Neural cell (in vitro differentiated cells): ENCODE measurements at regions not wholly inside any gene's neighbourhood (a gene's known extent, or its start where the extent isn't known, plus 50 kb on each side); places are given as distances from the start of the nearest gene placed in this dataset.

ENCODE experiments used
- H2AFZ ChIP-seq: fragments of 200-600, 300-800 bp; sonication (generic), shearing (Covaris generic); 2 replicates; pipeline ENCODE4 v1.6.0; 2014; ENCODE audit warnings: low read depth, mild to moderate bottlenecking, antibody characterized with exemption, low read length, moderate library complexity
- H3F3A ChIP-seq: fragments of 200-600 bp; shearing (Covaris generic); 2 replicates; pipeline ENCODE4 v1.6.1; 2016; ENCODE audit warnings: mild to moderate bottlenecking, moderate library complexity, mixed read lengths, antibody characterized with exemption, low read length; ENCODE audit not compliant: insufficient read depth, poor library complexity, severe bottlenecking
- H3K27ac ChIP-seq: fragments of 200-600, 300-800 bp; sonication (generic), shearing (Covaris generic); 2 replicates; pipeline ENCODE4 v1.5.1; 2014; ENCODE audit warnings: mild to moderate bottlenecking, low read length, moderate library complexity
- H3K27me3 ChIP-seq: fragments of 300-800, 200-600 bp; sonication (generic), shearing (Covaris generic); 2 replicates; pipeline ENCODE4 v1.6.0; 2014; ENCODE audit warnings: mild to moderate bottlenecking, low read depth, low read length, moderate library complexity; ENCODE audit not compliant: insufficient read depth
- H3K36me3 ChIP-seq: fragments of 300-800, 200-600 bp; sonication (generic), shearing (Covaris generic); 2 replicates; pipeline ENCODE4 v1.5.1; 2014; ENCODE audit warnings: mild to moderate bottlenecking, antibody characterized with exemption, low read length, moderate library complexity; ENCODE audit not compliant: insufficient read depth
- H3K4me2 ChIP-seq: fragments of 300-800, 200-600 bp; sonication (generic), shearing (Covaris generic); 2 replicates; pipeline ENCODE4 v1.6.0; 2014; ENCODE audit warnings: mild to moderate bottlenecking, low read length
- H3K4me3 ChIP-seq: fragments of 300-800, 200-600 bp; sonication (generic), shearing (Covaris generic); 2 replicates; pipeline ENCODE4 v1.5.1; 2014; ENCODE audit warnings: mild to moderate bottlenecking, low read length, moderate library complexity
- H3K79me2 ChIP-seq: fragments of 200-600 bp; shearing (Covaris generic); replicated peaks from 2 replicates; pipeline ENCODE4 v1.6.0; 2014; ENCODE audit warnings: mild to moderate bottlenecking, low read length, moderate library complexity; ENCODE audit not compliant: insufficient read depth
- H3K9ac ChIP-seq: fragments of 300-800, 200-600 bp; sonication (generic), shearing (Covaris generic); 2 replicates; pipeline ENCODE4 v1.6.1; 2016; ENCODE audit warnings: mild to moderate bottlenecking, low read length, mixed read lengths
- H3K9me2 ChIP-seq: fragments of 200-600 bp; shearing (Covaris generic); 2 replicates; pipeline ENCODE4 v1.6.1; 2016; ENCODE audit warnings: mild to moderate bottlenecking, low read length, mixed read lengths; ENCODE audit not compliant: insufficient read depth
- H3K9me3 ChIP-seq: fragments of 200-600, 300-800 bp; sonication (generic), shearing (Covaris generic); 2 replicates; pipeline ENCODE4 v1.6.1; 2016; ENCODE audit warnings: mild to moderate bottlenecking, mixed run types, low read length, moderate library complexity, mixed read lengths
- H4K20me1 ChIP-seq: fragments of 200-600 bp; shearing (Covaris generic); 2 replicates; pipeline ENCODE4 v1.6.1; 2016; ENCODE audit warnings: mild to moderate bottlenecking, mixed run types; ENCODE audit not compliant: insufficient read depth
- EP300 ChIP-seq: fragments of 450-650 bp; conservative IDR thresholded peaks from 2 replicates; pipeline ENCODE4 v1.6.1; 2014; ENCODE audit warnings: antibody characterized with exemption, mild to moderate bottlenecking, moderate library complexity; ENCODE audit not compliant: poor library complexity, severe bottlenecking
- EZH2 ChIP-seq: fragments of 200-600, 300-800 bp; shearing (Covaris generic), sonication (generic); IDR thresholded peaks from 2 replicates; pipeline ENCODE4 v1.6.1; 2014; ENCODE audit warnings: antibody characterized with exemption, low read length, borderline replicate concordance, mild to moderate bottlenecking; ENCODE audit not compliant: insufficient read depth, poor library complexity, severe bottlenecking
- MXI1 ChIP-seq: fragments of 450-650 bp; conservative IDR thresholded peaks from 2 replicates; pipeline ENCODE4 v1.6.1; 2014; ENCODE audit warnings: antibody characterized with exemption, mild to moderate bottlenecking; ENCODE audit not compliant: poor library complexity, severe bottlenecking
- POLR2AphosphoS5 ChIP-seq: IDR thresholded peaks from 2 replicates; pipeline ENCODE4 v1.6.1; 2012
- RAD21 ChIP-seq: fragments of 450-650 bp; conservative IDR thresholded peaks from 2 replicates; pipeline ENCODE4 v1.6.1; 2014; ENCODE audit warnings: antibody characterized with exemption, mild to moderate bottlenecking, moderate library complexity
- SMC3 ChIP-seq: fragments of 450-650 bp; conservative IDR thresholded peaks from 2 replicates; pipeline ENCODE4 v1.6.1; 2014; ENCODE audit warnings: antibody characterized with exemption, mild to moderate bottlenecking, moderate library complexity; ENCODE audit not compliant: poor library complexity
- TAF1 ChIP-seq: IDR thresholded peaks from 2 replicates; pipeline ENCODE4 v1.6.1; 2012; ENCODE audit warnings: low read depth
- TF ChIP-seq, protein P1 (sequence below): fragments of 450-650 bp; IDR thresholded peaks from 2 replicates; pipeline ENCODE4 v1.5.1; 2014; ENCODE audit warnings: antibody characterized with exemption, mild to moderate bottlenecking, moderate library complexity; ENCODE audit not compliant: poor library complexity, severe bottlenecking
- TF ChIP-seq, protein P2 (sequence below): IDR thresholded peaks from 2 replicates; pipeline ENCODE4 v1.6.1; 2012; ENCODE audit warnings: borderline replicate concordance

GRCh38 chr6:129773304-129773703, 63.3 kb upstream of the ARHGAP18 start:
- H3K9ac ChIP-seq = no peak overlapping the region
- no peak overlapping the region for H3K27ac ChIP-seq

GRCh38 chr6:129771678-129772077, 61.7 kb upstream of the ARHGAP18 start:
- H3K4me3 ChIP-seq = no peak overlapping the region
- TF ChIP-seq, protein P1, sequence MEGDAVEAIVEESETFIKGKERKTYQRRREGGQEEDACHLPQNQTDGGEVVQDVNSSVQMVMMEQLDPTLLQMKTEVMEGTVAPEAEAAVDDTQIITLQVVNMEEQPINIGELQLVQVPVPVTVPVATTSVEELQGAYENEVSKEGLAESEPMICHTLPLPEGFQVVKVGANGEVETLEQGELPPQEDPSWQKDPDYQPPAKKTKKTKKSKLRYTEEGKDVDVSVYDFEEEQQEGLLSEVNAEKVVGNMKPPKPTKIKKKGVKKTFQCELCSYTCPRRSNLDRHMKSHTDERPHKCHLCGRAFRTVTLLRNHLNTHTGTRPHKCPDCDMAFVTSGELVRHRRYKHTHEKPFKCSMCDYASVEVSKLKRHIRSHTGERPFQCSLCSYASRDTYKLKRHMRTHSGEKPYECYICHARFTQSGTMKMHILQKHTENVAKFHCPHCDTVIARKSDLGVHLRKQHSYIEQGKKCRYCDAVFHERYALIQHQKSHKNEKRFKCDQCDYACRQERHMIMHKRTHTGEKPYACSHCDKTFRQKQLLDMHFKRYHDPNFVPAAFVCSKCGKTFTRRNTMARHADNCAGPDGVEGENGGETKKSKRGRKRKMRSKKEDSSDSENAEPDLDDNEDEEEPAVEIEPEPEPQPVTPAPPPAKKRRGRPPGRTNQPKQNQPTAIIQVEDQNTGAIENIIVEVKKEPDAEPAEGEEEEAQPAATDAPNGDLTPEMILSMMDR = no peak
- TF ChIP-seq EP300 = no peak
- no peak for TF ChIP-seq TAF1
- TF ChIP-seq POLR2AphosphoS5 = no peak
- no peak for TF ChIP-seq MXI1
- TF ChIP-seq SMC3 = no peak
- TF ChIP-seq, protein P2, sequence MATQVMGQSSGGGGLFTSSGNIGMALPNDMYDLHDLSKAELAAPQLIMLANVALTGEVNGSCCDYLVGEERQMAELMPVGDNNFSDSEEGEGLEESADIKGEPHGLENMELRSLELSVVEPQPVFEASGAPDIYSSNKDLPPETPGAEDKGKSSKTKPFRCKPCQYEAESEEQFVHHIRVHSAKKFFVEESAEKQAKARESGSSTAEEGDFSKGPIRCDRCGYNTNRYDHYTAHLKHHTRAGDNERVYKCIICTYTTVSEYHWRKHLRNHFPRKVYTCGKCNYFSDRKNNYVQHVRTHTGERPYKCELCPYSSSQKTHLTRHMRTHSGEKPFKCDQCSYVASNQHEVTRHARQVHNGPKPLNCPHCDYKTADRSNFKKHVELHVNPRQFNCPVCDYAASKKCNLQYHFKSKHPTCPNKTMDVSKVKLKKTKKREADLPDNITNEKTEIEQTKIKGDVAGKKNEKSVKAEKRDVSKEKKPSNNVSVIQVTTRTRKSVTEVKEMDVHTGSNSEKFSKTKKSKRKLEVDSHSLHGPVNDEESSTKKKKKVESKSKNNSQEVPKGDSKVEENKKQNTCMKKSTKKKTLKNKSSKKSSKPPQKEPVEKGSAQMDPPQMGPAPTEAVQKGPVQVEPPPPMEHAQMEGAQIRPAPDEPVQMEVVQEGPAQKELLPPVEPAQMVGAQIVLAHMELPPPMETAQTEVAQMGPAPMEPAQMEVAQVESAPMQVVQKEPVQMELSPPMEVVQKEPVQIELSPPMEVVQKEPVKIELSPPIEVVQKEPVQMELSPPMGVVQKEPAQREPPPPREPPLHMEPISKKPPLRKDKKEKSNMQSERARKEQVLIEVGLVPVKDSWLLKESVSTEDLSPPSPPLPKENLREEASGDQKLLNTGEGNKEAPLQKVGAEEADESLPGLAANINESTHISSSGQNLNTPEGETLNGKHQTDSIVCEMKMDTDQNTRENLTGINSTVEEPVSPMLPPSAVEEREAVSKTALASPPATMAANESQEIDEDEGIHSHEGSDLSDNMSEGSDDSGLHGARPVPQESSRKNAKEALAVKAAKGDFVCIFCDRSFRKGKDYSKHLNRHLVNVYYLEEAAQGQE = no peak
- TF ChIP-seq RAD21 = no peak
- TF ChIP-seq EZH2 = no peak
- H3K9me3 ChIP-seq = no peaks in the 10 kb centered on the region

More at GRCh38 chr6:129773304-129773703, 63.3 kb upstream of the ARHGAP18 start:
- no peaks in the 10 kb centered on the region for H3K9me3 ChIP-seq
- H3K27me3 ChIP-seq = no peaks in the 10 kb centered on the region
- H3K4me3 ChIP-seq = no peak overlapping the region
- H3F3A ChIP-seq = peaks cover 3% of the 10 kb centered on the region
- H3K79me2 ChIP-seq = no peaks in the 10 kb centered on the region
- no peaks in the 10 kb centered on the region for H4K20me1 ChIP-seq
- H2AFZ ChIP-seq = no peak overlapping the region
- H3K36me3 ChIP-seq = no peaks in the 10 kb centered on the region
- no peaks in the 10 kb centered on the region for H3K9me2 ChIP-seq
- no peak overlapping the region for H3K4me2 ChIP-seq
- TF ChIP-seq POLR2AphosphoS5 = no peak
- TF ChIP-seq RAD21 = no peak
- no peak for TF ChIP-seq EZH2
- TF ChIP-seq, protein P1 = no peak
- no peak for TF ChIP-seq SMC3
- TF ChIP-seq MXI1 = no peak
- no peak for TF ChIP-seq TAF1
- no peak for TF ChIP-seq EP300
- TF ChIP-seq, protein P2 = no peak

More at GRCh38 chr6:129771678-129772077, 61.7 kb upstream of the ARHGAP18 start:
- Histone ChIP-seq H3F3A (peaks cover 7% of the 10 kb centered on the region), H3K27me3 (peaks cover 2% of the 10 kb centered on the region), H3K4me2 (no peak overlapping the region), H3K9me2 (no peaks in the 10 kb centered on the region), H3K79me2 (no peaks in the 10 kb centered on the region), H2AFZ (no peak overlapping the region), H3K36me3 (no peaks in the 10 kb centered on the region), H4K20me1 (no peaks in the 10 kb centered on the region), H3K9ac (no peak overlapping the region), H3K27ac (no peak overlapping the region)
